Suprapubic skin (tissue), 4 donors: ENCODE measurements at regions not wholly inside any gene's neighbourhood (a gene's known extent, or its start where the extent isn't known, plus 50 kb on each side); places are given as distances from the start of the nearest gene placed in this dataset.

Experiments used
- CTCF ChIP-seq, 2 donors: fragments of 200-600 bp in 1 of 2; fragments of 450-650 bp in 1 of 2; sonication (generic) in 1 of 2; IDR thresholded peaks; one replicate each; pipeline ENCODE4 v1.5.1; 2016 to 2019; ENCODE audit warnings: antibody characterized with exemption in 2 of 2, mild to moderate bottlenecking in 1 of 2, moderate library complexity in 1 of 2
- EP300 ChIP-seq: sonication (generic); formaldehyde crosslinking; IDR thresholded peaks from one replicate; pipeline ENCODE4 v1.6.1; 2017; ENCODE audit warnings: antibody characterized with exemption
- POLR2A ChIP-seq, 2 donors: fragments of 450-650 bp; IDR thresholded peaks; one replicate each; pipeline ENCODE4 v1.6.1; 2017; ENCODE audit warnings: antibody characterized with exemption in 2 of 2, mild to moderate bottlenecking in 2 of 2, moderate library complexity in 2 of 2
- POLR2AphosphoS5 ChIP-seq, 3 donors: sonication (generic); formaldehyde crosslinking; IDR thresholded peaks; one replicate each; pipeline ENCODE4 v1.6.1; 2017; ENCODE audit warnings: antibody characterized with exemption in 3 of 3

- TF ChIP-seq POLR2A (IDR thresholded peaks at IDR 0.05) (no peak), EP300 (no peak), CTCF (IDR thresholded peaks at IDR 0.05) (no peak), POLR2AphosphoS5 (IDR thresholded peaks at IDR 0.05) (no peak)
These were observed 174.3 kb downstream of the CPS1 start for GRCh38 chr2:210730672-210731071.
